Subcutaneous abdominal adipose tissue (tissue), 5 donors: ENCODE measurements at regions not wholly inside any gene's neighbourhood (a gene's known extent, or its start where the extent isn't known, plus 50 kb on each side); places are given as distances from the start of the nearest gene placed in this dataset.

Experiments
- H3K27ac ChIP-seq: one replicate; pipeline ENCODE4 v1.7.0; 2013; ENCODE audit warnings: low read depth, mild to moderate bottlenecking, inconsistent platforms, low read length, moderate library complexity
- H3K27me3 ChIP-seq, 5 donors: one replicate each; pipeline ENCODE4 v1.7.0; 2013; ENCODE audit warnings: low read length in 5 of 5, inconsistent platforms in 1 of 5; ENCODE audit not compliant: control insufficient read depth in 5 of 5, insufficient read depth in 4 of 5
- H3K36me3 ChIP-seq, 5 donors: one replicate each; pipeline ENCODE4 v1.7.0; 2013; ENCODE audit warnings: low read length in 5 of 5; ENCODE audit not compliant: control insufficient read depth in 5 of 5, insufficient read depth in 5 of 5
- H3K4me1 ChIP-seq, 5 donors: one replicate each; pipeline ENCODE4 v1.7.0; 2013; ENCODE audit warnings: low read length in 5 of 5, mild to moderate bottlenecking in 3 of 5, moderate library complexity in 1 of 5; ENCODE audit not compliant: control insufficient read depth in 5 of 5, insufficient read depth in 5 of 5
- H3K4me3 ChIP-seq, 5 donors: one replicate each; pipeline ENCODE4 v1.7.0; 2013; ENCODE audit warnings: low read length in 5 of 5, low read depth in 1 of 5
- H3K9ac ChIP-seq, 5 donors: one replicate each; pipeline ENCODE4 v1.7.0; 2013; ENCODE audit warnings: low read length in 5 of 5, mild to moderate bottlenecking in 4 of 5, moderate library complexity in 3 of 5
- H3K9me3 ChIP-seq, 5 donors: one replicate each; pipeline ENCODE4 v1.7.0; 2013; ENCODE audit warnings: low read length in 5 of 5; ENCODE audit not compliant: control insufficient read depth in 5 of 5
- donor health status: healthy.
- donor health status: healthy.
- donor health status: healthy.
- donor health status: healthy.
- donor health status: healthy.

DNA sequence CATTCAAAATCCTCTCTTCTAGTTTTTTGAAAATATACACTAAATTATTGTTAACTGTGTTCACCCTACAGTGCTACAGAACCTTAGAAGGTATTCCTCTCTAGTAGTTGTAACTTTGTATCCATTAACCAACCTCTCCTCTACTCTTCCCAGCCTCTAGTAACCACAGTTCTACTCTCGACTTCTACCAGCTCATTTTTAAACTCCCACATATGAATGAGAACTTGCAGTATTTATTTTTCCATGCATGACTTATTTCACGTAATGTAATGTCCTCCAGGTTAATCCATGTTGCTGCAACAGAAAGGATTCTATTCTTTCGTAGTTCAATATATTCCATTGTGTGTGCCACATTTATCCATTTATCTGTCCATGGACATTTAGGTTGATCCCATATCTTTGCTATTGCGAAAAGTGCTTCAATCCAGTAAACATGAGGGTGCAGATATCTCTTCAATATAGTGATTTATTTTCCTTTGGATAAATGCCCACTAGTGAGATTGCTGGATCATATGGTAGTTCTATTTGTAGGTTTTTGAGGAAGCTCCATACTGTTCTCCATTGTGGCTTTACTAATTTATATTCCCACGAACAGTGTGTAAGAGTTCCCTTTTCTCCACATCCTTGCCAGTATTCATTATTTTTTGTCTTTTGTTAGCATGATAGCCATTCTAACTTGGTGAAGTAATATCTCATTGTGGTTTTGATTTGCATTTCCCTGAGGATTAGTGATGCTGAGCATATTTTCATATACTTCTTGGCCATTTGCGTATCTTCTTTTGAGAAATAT, 113.7 kb upstream of the SMAD3 start:
- H3K9ac ChIP-seq: no peak overlapping the region
- no peaks in the 10 kb centered on the region for H3K27me3 ChIP-seq
- no peaks in the 10 kb centered on the region for H3K9me3 ChIP-seq
- no peak overlapping the region for H3K4me3 ChIP-seq
- peaks cover 0 to 11% (median 4%) of the 10 kb centered on the region in 5 donors for H3K4me1 ChIP-seq
- H3K36me3 ChIP-seq: no peaks in the 10 kb centered on the region
- no peak overlapping the region for H3K27ac ChIP-seq

DNA sequence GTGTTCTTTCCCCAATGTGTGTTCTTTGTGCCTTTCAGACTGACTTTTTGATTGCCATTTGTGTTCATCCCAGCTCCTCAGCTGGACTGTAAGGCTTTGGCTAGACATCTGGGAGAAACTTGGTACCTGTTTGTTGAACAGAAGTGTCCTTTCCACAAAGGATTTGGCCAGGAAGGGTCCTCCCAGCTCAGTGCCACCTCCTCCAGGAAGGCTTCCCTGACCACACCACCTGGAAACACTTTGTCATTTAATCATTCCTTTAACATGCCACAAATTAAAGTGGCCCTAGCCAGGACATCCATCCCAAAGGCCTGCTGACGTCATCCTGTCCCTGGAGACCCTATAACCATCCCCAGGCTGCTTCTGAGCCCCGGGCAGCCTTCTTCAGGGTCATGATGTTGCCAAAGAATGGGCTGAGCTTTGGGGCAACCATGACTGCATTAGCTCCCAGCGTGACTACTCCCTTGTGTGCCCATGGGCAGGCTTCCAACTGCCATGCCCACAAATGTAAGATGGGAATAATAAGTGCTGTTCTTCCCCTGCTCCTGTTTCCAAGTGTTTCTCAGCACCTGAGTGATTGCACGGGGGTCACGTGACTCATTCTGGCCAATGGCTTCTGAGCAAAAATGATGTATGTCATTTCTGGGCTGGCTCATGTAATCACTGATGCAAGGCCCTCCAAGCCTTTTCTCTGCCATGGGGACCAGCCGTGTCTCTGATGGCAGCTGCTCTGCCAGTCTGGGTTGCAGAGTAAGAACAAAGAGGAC, 112.5 kb upstream of the SMAD3 start:
- Histone ChIP-seq H3K27me3 (no peaks in the 10 kb centered on the region), H3K4me3 (no peak overlapping the region), H3K36me3 (no peaks in the 10 kb centered on the region), H3K9ac (peak overlapping the region in 1 of 5 donors; percentile 39), H3K27ac (no peak overlapping the region), H3K9me3 (no peaks in the 10 kb centered on the region), H3K4me1 (peaks cover 0 to 18% (median 11%) of the 10 kb centered on the region in 5 donors)

DNA sequence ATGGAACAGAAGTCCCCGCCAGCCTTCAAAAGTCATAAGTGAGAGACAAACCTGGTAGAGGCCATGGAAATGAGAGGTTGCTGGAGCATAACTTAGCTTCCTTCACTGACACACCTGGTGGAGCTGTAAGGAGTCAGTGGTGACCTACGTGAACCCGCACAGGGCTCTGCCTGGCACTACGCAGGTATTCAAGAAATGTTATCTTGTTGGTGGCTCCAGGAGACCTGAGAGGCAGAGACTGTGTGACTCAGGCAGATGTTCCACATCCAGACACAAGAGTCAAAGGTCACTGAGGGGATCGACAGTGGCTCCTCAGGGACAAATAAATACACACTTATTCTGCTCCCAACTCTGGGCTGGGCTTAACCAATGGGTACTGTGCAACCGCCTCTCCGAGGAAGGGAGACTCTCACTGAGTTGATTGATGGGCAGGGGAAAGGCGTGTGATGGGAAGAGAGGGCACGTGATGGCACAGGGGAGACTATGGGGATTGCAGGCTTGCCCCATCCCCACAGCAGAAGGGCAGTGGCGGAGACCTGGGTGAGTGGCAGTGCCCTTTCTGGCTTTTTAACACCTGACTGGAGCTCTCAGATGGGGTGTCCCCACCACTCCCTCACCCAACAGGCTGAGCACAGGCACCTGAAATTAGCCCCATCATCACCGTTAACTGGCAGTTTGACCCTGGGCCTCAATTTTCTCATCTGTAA, 111.7 kb upstream of the SMAD3 start:
- Histone ChIP-seq H3K4me3 (no peak overlapping the region), H3K4me1 (peaks cover 0 to 18% (median 11%) of the 10 kb centered on the region in 5 donors), H3K9ac (no peak overlapping the region), H3K36me3 (no peaks in the 10 kb centered on the region), H3K27ac (no peak overlapping the region), H3K27me3 (no peaks in the 10 kb centered on the region), H3K9me3 (no peaks in the 10 kb centered on the region)

DNA sequence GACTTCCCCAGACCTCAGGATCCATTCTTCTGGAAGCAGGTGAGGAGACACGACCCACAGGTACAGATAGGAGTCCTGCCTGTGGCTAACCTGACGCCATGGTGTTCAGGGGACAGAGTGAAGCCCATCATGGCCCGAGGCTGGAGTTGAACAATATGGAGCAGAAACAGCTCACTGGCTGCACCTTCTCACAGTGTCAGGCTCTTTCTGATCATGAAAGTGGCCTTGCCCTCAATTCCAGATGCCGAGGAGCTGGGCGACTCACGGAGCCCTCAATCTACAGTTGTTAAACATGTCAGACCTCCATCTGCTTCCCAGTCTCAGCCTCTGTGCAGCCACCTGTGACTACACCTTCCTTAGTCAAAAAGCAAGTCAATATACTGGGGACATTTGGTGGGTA, 110.8 kb upstream of the SMAD3 start:
- Histone ChIP-seq H3K4me1 (peaks cover 0 to 18% (median 11%) of the 10 kb centered on the region in 5 donors), H3K27me3 (peaks cover 0 to 5% (median 0%) of the 10 kb centered on the region in 5 donors)

DNA sequence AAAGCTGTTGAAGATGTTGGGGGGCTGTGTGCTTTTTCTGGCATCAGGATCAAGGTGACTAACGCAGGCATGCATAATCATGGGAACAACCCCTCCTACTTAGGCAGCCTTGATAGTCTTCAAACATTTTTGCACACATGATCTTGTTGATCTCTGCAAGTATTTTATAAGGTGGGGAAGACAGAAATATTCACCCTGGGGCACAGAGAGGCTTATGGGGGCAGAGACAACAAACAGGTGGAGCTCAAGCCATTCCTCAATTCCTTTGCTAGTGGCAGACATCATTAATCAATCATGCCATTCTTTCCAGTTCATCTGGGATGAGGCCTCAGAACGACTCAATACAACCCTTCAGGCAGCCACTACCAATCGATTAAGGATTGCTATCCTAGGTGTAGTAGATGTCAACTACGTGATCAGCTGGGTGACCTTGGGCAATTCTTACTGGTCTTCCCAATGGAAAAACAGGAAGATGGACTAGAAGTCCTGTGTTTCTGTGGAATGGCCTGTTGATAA, 110.3 kb upstream of the SMAD3 start:
- Histone ChIP-seq H3K4me1 (peaks cover 0 to 18% (median 11%) of the 10 kb centered on the region in 5 donors), H3K36me3 (no peaks in the 10 kb centered on the region), H3K27me3 (peaks cover 0 to 5% (median 0%) of the 10 kb centered on the region in 5 donors), H3K9ac (no peak overlapping the region), H3K4me3 (no peak overlapping the region), H3K27ac (no peak overlapping the region), H3K9me3 (no peaks in the 10 kb centered on the region)

More for the DNA sequence above, 110.8 kb upstream of the SMAD3 start:
- Histone ChIP-seq H3K36me3 (no peaks in the 10 kb centered on the region), H3K4me3 (no peak overlapping the region), H3K27ac (no peak overlapping the region), H3K9ac (no peak overlapping the region), H3K9me3 (no peaks in the 10 kb centered on the region)

DNA sequence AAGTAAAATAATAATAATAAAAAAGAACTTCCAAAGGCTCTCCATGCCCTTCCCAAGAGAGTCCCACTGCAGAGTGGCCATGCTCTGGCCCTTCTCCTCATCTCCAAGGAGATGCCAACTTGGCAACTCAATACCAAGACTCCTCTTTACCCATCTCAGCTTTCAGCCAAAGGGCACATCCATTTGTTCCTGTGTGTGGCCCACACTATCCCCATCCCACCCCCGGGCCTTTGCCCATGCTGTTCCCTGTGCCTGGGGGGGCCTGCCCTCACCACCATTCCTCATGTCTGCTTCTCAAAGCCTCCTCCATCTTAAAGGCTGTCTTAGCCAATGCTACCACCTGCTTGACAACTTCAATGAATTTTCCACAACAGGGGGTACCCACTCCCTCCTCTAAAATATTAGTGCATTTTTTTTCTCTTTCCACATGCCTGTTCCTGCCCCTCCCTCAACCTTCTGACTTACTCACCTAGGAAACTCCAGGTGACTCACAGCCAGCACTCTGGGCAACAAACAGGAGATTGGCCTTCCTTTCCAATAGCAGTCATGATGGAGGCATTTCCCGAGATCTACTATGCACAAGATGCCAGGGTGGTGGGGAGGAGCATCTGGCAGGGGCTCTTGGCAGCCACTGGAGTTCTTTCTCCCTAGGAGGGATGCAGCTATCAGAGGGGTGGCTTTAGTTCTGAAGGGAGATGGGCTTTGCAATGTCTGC, 109.4 kb upstream of the SMAD3 start:
- no peak overlapping the region for H3K27ac ChIP-seq
- peaks cover 0 to 5% (median 0%) of the 10 kb centered on the region in 5 donors for H3K27me3 ChIP-seq
- peaks cover 0 to 18% (median 11%) of the 10 kb centered on the region in 5 donors for H3K4me1 ChIP-seq
- no peak overlapping the region for H3K4me3 ChIP-seq
- no peaks in the 10 kb centered on the region for H3K9me3 ChIP-seq
- H3K9ac ChIP-seq: no peak overlapping the region
- H3K36me3 ChIP-seq: no peaks in the 10 kb centered on the region

DNA sequence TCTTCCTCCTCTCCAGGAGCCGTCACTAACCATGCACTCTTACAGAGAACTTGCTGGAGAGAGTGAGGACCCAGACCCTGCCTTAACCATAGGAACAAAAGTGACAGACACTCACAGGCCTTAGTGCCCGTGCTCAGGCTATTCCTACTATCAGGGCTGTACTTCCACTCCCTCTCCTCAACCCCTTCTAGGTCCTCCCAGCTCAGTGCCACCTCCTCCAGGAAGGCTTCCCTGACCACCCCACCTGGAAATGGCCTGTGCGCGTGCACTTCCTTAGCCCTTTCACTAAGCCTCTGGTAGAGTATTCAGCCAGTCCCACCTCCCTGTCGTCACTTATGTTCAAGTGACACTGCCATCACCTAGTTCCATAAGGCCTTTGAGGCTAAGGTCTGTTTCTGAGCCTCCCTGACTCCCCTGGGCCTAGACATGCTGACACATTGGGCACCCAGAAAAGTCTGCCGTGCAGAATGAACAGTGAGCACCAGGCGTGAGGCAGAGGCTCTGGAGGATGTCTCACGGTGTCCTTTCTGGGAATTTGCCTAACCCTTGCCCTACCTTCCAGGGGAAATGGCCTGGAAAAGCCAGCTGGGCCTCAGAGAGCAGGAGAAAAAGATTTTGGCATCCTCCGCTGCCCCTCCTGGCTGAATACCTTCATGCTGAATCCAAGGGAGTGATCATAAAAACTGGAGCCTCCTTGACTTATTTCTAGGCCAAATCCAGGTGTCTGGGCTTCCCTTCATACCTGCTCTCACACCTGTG, 108.6 kb upstream of the SMAD3 start:
- H3K9ac ChIP-seq: no peak overlapping the region
- H3K27me3 ChIP-seq: peaks cover 0 to 5% (median 0%) of the 10 kb centered on the region in 5 donors
- no peak overlapping the region for H3K27ac ChIP-seq
- H3K4me3 ChIP-seq: no peak overlapping the region
- no peaks in the 10 kb centered on the region for H3K9me3 ChIP-seq
- H3K4me1 ChIP-seq: peaks cover 0 to 18% (median 9%) of the 10 kb centered on the region in 5 donors
- H3K36me3 ChIP-seq: no peaks in the 10 kb centered on the region

DNA sequence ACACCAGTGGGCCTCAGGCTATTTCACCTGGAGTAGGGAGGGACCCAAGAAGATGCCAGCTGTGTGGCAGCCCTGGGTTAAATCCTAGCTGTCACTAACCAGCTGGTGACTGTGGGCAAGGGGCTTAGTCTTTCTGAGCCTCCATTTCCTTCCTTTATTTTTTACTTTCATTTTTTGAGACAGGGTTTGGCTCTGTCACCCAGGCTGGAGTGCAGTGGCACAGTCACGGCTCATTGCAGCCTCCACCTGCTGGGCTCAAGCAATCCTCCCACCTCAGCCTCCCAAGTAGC, 108.0 kb upstream of the SMAD3 start:
- Histone ChIP-seq H3K4me1 (peaks cover 0 to 15% (median 7%) of the 10 kb centered on the region in 5 donors), H3K9ac (no peak overlapping the region), H3K27me3 (peaks cover 0 to 5% (median 0%) of the 10 kb centered on the region in 5 donors), H3K27ac (no peak overlapping the region), H3K4me3 (no peak overlapping the region), H3K36me3 (no peaks in the 10 kb centered on the region), H3K9me3 (no peaks in the 10 kb centered on the region)

DNA sequence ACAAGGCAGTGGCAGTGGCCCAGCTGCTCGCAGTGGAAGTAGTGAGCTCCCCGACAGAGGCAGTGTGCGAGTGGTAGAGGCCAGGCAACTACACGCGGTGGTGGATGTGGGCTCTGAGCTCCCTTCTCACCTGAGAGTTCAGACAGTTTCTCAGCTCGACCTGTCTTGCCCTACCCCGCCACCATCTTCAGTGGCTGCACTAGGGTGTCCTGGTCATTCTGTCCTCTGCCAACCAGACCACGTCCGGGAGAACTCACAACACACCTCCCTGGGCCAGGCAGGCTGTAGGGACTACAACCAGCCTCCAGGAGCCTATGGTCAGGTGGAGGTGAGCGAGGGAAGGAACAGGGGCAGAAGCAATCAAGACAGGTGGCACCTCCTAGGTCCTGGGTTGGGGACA, 106.3 kb upstream of the SMAD3 start:
- Histone ChIP-seq H3K9me3 (no peaks in the 10 kb centered on the region), H3K27ac (no peak overlapping the region), H3K4me1 (peaks cover 0 to 15% (median 7%) of the 10 kb centered on the region in 5 donors), H3K4me3 (no peak overlapping the region), H3K27me3 (peaks cover 0 to 5% (median 0%) of the 10 kb centered on the region in 5 donors), H3K9ac (no peak overlapping the region), H3K36me3 (no peaks in the 10 kb centered on the region)
